ENCODE measurements at regions not wholly inside any gene's neighbourhood (a gene's known extent, or its start where the extent isn't known, plus 50 kb on each side); places are given as distances from the start of the nearest gene placed in this dataset.
"Not testable (repeated sequence)": the region's sequence is repeated elsewhere in the genome, so short reads cannot be mapped to it uniquely, and the experiment has no call there.

DNA sequence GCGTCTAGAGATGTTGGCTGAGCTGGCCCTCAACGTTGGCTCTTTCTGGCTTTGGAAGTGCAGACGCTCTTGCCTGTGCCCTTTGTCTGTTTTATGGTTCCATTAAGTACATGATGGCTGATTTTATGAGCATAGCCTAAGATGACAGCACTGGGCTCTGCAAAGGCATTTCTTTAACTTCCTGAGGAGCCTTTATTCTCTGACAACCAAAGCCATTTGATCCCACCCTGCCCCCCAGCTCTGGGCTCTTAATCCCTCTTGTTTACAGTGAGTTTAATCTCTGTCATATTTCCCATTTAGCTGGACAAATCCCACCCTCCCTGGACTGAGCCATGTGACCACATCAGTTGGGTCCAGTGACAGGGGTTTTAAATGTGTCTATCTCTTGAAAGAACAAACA is 195.9 kb downstream of the ACKR3 start:
- DNase-seq (ENCODE audit: low spot score), result no peak

DNA sequence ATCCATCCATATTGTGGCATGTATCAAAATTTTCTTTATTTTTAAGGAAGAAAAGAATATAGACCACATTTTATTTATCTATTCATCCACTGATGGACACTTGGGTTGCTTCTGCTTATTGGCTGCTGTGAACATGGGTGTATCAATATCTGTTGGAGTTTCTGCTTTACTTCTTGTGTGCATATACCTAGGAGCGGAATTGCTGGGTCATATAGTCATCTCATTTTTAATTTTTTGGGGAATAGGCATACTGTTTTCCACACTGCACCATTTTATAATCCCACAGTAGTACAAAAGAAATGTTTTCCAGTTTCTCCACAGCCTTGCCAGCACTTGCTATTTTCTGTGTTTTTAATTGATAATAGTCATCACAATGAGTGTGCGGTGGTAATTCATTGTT is 197.2 kb downstream of the ACKR3 start:
- DNase-seq (ENCODE audit: low spot score), result no peak

DNA sequence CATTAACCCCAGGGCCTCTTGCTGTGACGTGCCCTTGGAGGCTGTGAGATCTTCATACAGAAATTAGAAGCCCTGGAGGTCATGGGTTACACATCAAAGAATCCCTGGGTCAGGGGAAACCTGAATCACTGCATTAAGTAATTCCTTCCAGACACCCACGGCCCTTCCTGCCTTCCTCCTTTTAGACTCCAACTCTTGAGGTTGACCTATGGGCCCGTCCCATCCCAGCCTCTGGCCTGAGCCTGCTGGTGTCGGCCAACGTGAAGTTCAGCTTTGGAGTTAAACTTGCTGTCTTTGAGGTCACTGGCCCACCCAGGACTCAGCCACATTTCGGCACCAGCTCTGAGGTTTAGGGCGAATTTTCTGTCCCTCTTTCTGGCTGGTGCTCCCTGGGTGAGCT is 198.3 kb downstream of the ACKR3 start:
- DNase-seq (ENCODE audit: low spot score), result no peak

DNA sequence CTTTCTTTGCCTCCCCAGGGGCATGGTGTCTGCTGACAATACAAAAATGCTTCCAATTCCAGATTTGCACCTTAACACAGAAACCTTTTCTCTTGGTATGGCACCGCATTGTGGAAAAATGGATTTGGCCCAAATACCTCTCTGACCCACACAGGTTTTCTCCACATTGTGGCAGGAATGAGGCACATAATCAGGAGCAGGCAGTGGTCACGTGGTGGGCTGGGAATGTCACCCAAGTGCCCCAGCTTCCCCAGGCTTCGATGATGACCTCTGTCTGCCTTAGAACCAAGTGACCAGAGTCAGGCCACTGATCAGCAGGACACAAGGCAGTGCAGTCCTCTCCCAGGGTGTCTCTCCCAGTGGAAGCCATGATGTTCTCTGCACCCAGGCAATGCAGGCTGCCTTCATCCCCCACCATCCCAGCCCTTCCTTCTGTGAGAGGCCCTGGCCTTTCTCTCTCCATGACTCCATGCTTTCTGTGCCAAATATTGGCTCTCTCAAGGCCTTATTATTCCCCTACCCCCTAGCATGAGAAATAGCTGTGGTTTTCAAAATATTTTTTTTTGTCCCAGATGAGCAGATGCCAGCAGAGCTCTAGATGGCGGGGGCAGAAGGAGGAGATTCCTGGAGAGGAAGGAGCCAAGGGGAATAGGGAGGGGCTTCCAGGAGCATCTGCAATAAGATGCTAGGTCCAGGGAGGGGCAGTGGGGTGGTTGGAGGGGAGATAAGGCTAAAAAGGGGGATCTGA is 198.9 kb downstream of the ACKR3 start:
- no peak for DNase-seq (ENCODE audit: low spot score)

DNA sequence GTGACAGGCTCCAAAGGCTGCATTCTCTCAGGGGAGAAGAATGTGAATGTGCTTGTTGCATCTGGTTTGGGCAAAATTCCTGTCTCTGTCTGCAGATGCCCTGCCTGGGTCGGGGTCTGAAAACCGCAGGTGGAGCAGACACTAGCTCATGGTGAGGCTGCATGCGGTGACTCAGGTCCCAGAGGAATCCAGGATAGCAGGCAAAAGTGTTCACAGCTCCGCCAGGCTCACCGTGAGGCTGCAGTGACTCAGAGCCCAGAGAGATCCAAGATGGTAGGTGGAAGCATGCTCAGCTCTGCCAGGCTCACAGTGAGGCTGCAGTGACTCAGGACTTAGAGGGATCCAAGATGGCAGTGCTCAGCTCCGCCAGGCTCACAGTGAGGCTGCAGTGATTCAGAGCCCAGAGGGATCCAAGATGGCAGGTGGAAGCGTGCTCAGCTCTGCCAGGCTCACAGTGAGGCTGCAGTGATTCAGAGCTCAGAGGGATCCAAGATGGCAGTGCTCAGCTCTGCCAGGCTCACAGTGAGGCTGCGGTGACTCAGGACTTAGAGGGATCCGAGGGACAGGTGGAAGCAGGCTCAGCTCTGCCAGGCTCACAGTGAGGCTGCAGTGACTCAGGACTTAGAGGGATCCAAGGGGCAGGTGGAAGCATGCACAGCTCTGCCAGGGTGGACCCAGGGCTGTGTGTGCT is 200.5 kb downstream of the ACKR3 start:
- DNase-seq (ENCODE audit: low spot score), result no peak

DNA sequence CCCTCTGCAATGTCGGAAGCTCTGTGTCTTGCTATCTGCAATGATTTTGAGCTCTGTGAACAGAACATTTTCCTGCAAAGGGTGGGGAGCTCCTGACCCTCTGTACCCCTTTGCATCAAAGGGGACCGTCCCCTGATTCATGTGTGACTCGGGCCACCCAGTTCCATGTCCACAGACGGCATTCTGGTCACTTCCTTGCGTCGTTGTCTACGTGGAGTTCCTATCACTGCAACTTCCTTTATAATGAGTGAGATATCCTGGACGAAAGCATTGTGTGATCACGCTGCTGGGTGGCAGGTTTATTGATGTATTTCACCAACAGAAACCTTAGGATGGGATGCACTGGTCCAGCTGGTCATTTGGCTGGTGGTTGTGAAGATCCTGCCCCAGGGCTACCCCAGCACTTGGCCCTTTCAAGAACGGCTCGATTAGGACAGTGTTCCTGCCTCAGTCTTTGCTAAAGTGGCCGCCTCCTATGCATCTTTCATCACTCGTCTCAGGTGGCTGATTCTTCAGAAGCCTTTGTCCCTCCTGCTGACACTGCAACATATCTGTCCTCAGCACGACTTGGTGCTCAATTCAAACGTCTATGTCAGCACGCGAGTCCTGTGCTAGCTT is 202.7 kb downstream of the ACKR3 start:
- DNase-seq (ENCODE audit: low spot score), result peak; percentile 67

DNA sequence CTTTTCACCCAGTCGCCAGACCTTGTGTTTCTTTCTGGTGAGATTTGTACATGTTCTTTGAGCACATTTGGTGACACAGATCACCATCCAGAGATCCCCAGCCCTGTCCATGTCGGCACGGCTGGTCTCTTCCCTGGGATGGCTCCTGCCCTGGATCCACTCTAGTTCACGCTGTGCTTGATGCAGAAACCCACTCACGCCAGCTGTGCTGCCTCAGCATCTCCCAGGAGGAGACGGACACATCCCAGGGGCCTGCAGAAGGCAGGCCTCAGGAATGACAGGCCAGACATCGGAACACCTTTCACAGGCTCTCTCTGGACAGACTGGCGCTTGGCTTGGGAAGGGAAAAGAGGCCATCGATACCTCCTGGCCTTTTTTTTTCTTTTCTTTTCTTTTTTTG is 203.6 kb downstream of the ACKR3 start:
- no peak for DNase-seq (ENCODE audit: low spot score)

DNA sequence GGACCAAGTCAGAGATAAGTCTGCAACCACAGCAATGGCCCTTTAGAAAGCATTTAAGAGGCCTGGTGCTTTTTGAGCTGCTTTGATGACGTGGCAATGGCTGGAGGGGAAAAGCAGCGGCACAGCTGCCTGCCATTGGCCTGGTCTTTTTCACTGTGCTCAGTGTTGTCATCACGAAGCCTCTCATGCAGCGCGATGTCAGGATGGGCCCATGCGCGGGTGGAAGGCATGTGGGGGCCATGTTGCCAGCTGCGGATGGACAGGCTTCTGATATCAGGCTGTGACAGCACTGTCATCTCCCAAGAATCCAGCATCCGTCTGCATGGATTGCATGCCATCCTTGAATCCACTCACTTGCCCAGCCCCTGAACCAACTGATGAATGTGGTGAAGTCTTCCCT is 204.5 kb downstream of the ACKR3 start:
- no peak for DNase-seq (ENCODE audit: low spot score)

DNA sequence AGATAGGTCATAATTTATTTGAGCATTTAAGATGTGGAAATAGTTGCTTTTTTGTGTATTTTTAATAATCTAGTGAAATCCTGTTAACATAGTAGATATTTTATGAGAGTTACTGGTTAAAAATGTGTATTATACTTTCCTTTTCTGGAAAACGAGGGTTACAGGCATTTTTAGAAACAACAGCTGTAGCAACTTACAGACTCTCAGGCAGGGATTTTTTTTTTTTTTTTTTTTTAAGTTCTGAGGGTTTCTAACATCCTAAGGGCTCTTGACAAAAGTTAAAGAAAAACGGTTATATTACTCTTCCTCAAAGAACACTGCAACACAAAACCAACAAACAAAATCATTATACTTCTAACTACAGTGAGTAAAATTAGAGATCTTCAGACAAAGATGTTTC is 205.9 kb downstream of the ACKR3 start:
- DNase-seq (ENCODE audit: low spot score), result no peak

DNA sequence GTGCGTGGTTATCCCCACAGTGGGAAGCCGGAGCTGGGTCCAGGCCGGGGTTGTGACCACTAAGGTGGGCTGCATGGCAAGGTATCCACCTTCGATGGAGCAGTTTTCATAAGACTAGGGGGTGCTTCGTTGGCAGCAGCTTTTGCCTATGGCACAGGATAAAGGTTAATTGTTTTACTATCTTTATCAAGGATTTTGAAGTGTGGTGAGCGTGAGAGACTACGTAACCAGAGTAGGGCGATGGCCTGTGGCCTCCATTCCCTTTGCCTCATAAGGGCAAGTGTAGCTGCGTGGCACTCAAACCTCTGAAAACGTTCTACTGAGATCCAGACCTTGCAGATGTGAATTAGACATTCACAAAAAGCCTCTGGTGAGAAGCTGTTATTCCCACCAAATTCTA is 206.6 kb downstream of the ACKR3 start:
- peak; percentile 80 for DNase-seq (ENCODE audit: low spot score)

DNA sequence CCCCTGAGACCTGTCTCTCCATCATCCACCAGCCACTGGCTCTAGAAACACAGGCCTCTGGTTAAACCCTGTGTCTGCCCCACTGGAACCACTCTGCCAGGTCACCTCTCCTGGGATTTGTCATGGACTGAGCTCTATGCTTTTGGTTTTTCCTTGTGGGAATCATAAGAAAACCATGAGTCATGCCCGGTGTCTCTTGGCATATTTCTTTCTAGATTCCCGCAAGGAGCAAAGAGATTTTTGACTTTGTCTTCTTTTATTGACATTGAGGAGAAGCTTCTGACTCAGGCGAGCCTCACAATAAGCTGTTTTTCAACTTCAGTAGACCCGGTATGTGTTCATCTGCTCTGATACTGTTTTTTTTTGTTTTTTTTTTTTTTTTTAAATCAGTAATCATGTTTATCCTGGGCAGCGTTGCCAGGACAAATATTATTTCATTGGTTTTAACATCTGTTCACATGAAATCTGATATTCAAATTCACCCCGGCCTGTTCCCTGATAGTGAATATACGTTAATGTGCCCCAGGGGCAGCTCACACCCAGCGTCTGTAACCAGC is 207.1 kb downstream of the ACKR3 start:
- no peak for DNase-seq (ENCODE audit: low spot score)

DNA sequence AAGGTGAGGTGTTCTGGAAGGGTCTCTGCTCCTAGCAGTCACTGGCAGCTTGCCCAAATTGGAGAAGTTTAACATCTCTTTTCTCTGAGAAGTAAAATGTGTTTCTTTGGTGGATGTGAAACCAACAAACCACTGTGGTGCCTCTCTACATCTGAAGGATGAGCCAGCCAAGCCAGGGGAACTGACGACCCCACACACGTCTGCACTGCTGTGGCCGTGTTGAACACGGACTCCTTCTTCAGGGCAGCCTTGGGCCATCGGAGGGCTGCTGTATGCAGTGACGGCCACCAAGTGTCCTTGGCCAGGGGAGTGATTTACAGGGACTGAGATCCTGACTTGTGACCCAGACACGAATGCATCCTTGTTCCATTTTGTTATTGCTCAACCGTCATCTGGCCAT is 207.8 kb downstream of the ACKR3 start:
- peak; percentile 62 for DNase-seq (ENCODE audit: low spot score)

DNA sequence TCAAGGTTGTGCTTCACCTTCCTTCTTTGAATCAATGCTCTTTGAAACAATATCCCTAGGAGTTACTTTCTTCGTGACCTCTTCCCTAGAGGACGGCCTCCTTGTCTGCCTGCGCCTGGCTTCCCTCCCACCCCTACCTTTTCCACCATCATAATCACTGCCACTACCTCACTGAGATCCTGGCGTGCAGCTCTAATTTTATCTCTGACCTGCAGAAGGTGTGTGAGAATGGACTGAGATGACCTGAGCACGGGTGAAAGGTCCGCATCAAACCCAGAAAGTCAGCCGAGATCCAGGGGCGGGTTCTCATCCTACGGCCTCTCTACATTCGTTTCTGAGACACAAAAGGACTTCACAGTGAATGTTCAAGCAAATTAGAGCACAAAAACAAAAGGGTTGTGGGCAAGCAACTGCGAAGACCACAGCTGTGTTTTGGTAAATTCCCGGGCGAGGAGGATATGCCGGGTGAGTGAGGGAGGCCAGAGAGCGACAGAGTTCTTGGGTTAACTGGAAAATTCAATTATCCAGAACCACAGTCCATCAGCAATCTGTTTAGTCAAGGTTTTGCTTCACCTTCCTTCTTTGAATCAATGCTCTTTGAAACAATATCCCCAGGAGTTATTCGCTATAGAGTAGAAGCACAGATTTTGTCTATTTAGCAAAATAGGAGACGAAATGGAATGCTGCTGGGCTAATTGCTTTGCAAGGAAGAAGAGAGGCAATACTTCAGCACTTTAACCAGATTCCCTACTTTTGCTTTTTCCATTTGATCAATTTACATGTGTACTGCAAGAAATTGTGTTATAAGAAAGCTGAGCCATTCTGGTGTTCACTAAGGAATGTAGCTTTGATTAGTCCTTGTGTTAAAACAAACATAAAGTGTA is 212.6 kb downstream of the ACKR3 start:
- no peak for DNase-seq (ENCODE audit: low spot score)

DNA sequence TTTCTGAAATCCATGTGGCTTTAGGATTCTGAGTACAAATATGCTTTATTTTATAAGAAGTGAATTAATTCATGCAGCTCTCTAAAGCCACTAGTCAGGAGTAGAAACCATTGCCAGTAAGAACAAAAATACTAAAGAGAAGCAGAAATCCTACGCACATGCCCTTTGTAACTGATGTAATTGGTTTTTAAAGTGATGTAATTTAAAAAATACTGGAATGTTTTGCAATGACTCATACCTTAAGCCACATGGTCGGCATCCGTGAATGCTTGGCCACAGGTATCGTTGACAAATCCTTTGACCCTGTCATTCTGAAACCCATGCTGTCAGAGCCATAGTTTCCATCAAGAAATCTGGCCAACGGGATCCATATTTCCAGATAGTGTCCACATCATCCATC is 213.3 kb downstream of the ACKR3 start:
- DNase-seq (ENCODE audit: low spot score), result no peak

DNA sequence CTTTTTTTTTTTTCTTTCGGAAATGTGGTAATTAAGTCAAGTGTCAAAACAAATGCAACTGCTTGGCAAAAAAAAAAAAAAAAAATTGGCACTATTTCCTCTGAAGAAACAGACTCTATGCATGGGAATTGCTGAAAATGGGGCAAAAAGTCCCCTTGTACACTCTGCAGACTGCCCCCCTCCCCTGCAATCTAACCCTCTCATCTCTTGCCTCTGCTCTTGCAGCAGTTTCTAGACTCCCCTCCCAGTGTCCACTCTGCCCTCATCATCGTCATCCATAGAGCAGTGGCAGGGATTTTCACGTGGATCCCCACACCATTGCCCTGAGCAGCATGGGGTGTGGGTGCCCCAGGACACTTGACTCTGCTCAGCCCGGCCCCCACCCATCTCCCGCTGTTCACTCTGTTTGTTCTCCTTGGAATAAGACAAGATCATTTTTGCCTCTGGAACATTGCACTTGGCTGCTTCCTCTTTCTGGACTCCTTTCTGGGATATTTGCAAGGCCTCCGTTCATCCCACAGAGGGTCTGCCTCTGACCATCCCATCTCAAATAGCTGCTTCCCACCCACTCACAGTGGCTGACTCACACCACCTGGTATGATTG is 213.9 kb downstream of the ACKR3 start:
- no peak for DNase-seq (ENCODE audit: low spot score)

DNA sequence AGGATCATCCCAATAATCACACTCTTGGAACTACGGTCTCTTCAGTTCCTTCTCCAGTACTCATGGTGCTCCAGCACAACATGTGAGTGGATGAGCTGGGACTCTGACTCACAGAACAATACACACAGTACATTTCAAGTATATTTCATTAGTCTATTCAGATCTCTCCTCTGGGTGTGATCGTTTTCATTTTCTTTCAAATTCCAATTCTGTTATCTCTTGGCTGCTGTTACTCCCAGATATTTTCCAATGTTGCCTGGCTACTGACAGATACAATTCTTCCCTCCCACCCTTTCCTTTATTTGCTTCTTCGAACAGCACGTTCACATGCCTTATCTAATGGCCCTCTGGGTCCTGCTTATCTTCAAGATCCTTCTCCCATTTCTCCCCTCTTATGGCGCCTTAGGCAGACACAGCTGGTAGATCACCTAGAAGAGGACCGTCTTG is 216.0 kb downstream of the ACKR3 start:
- no peak for DNase-seq (ENCODE audit: low spot score)

DNA sequence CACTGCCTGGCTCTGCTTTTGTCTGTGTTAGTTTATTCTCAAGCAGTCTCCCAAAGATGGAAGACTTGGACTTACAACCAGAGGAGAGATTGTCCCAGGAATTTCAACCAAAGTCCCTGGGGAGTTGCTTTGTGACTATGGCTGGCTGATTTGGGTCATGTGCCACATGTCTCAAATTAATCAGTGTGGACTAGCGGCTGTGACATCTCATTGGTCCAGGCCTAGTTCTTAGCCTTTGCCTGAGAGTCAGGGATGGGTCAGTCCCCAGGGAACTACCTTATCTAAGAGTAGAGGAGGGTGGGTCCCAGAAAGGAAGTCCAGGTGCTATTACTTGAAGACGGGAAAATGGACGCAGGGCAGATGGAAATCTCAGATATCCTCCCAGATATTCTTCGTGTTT is 217.1 kb downstream of the ACKR3 start:
- no peak for DNase-seq (ENCODE audit: low spot score)

DNA sequence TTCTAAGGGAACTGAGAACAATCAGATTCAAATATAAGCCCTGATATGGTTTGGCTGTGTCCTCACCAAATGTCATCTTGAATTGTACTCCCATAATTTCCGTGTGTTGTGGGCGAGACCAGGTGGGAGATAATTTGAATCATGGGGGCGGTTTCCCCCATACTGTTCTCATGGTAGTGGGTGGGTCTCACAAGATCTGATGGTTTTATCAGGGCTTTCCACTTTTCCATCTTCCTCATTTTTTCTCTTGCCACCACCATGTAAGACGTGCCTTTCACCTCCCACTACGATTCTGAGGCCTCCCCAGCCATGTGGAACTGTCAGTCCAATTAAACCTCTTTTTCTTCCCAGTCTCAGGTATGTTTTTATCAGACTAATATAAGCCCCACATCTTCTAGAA is 217.8 kb downstream of the ACKR3 start:
- not testable (repeated sequence) for DNase-seq (ENCODE audit: low spot score)

DNA sequence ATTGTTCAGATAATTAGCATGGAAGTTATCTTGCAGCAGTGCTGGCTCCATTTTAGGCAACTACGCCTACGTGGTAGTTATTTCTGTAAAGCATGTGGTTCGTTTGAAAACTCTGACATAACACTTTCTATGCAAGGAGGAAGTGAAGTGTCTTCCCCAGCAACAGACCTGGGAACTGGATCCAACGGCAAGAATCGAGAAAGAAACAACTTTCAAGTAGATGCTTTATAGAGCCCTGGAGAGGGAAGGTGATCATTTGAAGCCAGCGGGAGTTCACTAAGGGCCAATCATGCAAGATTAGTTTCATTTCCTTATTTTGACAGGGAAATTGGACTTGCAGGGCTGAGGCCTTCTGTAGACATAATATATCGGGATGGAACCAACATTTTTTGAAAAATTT is 218.3 kb downstream of the ACKR3 start:
- no peak for DNase-seq (ENCODE audit: low spot score)

DNA sequence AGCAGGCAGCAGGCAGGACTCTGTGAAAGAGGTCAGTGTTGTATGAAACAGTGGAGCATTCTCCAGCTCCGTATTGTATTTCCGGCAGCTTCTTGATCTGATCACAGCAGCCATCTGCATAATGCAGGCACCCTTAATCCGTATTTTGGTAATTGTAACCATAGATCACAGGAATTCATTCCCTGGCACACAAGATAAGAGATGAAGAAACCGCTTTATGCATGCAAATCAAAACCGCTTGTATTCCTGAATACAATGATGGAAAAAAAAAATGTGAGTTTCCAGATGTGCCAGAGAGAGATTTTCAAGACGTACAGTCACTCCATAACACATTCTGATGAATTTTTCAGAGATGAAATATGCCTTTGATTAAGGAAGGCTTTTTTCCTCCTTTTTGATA is 221.3 kb downstream of the ACKR3 start:
- no peak for DNase-seq (ENCODE audit: low spot score)

All from mesenteric fat pad (tissue), 1 donor.